ENCODE measurements at regions not wholly inside any gene's neighbourhood (a gene's known extent, or its start where the extent isn't known, plus 50 kb on each side); places are given as distances from the start of the nearest gene placed in this dataset.

DNA sequence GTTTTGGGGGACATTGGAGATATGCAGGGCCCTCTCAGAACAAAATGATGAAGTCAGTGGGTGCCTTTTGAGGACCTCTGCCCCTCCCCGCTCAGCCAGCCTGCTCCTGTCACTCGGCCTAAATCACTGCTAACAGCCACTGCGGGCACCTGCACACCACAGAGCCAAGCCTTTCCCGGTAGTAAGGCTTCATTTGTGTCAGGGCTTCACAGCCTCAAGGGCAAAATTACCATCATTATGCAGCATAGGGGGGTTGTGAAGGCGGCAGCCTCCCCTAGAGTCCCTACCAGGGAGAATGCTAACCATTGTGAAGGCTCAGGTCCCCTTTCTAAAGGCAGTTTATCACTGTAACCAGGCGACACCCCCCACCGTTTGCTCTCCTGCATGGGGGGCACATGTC, 519.8 kb upstream of the MYT1L start:
- DNase-seq (ENCODE audit: insufficient read length, low spot score) (no peak), FAIRE-seq (no peak)
- TF ChIP-seq, protein P1, sequence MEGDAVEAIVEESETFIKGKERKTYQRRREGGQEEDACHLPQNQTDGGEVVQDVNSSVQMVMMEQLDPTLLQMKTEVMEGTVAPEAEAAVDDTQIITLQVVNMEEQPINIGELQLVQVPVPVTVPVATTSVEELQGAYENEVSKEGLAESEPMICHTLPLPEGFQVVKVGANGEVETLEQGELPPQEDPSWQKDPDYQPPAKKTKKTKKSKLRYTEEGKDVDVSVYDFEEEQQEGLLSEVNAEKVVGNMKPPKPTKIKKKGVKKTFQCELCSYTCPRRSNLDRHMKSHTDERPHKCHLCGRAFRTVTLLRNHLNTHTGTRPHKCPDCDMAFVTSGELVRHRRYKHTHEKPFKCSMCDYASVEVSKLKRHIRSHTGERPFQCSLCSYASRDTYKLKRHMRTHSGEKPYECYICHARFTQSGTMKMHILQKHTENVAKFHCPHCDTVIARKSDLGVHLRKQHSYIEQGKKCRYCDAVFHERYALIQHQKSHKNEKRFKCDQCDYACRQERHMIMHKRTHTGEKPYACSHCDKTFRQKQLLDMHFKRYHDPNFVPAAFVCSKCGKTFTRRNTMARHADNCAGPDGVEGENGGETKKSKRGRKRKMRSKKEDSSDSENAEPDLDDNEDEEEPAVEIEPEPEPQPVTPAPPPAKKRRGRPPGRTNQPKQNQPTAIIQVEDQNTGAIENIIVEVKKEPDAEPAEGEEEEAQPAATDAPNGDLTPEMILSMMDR (IDR thresholded peaks at IDR 0.05; ENCODE audit: insufficient read depth, missing control alignments) = no peak

DNA sequence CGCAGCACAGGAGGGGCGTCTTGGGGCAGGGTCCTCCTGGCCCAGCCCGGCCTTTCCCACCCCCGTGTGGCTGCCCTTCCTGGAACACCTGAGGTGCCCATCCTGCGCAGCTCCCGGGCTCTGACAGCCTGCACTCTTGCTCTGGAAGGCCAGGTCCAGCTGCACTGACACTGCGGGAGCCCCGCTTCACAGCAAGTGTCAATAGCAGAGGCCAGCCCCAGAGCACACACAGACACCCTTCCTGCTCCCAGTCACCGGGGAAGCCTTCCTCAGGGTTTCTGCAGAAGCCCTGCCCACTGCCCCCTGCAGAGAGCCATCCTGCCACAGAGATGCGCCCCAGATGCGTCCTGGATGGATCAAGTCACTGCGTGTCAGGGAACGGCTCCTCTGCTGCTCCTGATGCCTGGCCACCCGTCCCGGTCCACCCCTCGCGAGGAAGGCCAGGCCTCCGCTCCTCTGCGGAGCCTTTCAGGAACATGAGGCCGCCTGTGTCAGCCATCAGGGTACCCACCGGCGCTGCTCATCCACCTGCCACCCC, 519.2 kb upstream of the MYT1L start:
- no peak for FAIRE-seq
- no peak for DNase-seq (ENCODE audit: insufficient read length, low spot score)
- TF ChIP-seq, protein P1 (IDR thresholded peaks at IDR 0.05; ENCODE audit: insufficient read depth, missing control alignments) = no peak

DNA sequence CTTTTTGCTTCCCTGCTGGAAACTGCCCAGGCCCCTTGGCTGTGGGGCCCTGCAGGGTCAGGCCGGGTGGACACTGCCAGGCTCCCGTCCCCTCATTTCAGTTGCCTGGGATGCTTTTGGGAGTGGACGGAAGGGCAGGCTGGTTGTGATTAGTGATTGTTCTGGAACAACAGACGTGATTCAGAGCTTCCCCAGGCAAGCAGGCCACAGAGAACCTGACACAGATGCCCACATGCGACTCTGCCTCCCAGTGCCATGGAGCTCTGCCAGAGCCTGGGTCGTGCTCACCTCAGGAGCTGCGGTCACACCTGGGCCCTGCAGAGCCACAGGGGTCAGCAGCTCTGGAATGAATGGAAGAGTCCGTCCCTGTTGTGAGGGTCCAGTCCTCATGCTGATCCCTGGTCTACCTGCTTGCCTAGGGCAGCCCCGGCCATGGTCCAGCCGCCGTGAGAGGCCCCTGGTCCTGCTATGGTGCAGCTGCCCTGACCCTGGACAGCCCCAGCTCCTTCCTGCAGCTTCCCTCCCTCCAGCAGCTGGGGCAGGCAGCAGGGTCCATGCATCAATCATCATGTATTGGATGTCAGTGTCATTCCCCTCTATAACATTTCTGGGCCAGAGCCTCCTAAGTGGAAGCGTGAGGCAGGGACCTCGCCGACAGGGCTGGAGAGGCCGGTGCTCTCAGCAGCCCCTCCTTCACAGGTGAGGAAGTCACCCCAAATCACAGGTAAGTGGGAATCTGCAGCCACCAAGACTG, 518.6 kb upstream of the MYT1L start:
- FAIRE-seq = no peak
- TF ChIP-seq, protein P1 (IDR thresholded peaks at IDR 0.05; ENCODE audit: insufficient read depth, missing control alignments) = no peak
- DNase-seq (ENCODE audit: insufficient read length, low spot score) = no peak

DNA sequence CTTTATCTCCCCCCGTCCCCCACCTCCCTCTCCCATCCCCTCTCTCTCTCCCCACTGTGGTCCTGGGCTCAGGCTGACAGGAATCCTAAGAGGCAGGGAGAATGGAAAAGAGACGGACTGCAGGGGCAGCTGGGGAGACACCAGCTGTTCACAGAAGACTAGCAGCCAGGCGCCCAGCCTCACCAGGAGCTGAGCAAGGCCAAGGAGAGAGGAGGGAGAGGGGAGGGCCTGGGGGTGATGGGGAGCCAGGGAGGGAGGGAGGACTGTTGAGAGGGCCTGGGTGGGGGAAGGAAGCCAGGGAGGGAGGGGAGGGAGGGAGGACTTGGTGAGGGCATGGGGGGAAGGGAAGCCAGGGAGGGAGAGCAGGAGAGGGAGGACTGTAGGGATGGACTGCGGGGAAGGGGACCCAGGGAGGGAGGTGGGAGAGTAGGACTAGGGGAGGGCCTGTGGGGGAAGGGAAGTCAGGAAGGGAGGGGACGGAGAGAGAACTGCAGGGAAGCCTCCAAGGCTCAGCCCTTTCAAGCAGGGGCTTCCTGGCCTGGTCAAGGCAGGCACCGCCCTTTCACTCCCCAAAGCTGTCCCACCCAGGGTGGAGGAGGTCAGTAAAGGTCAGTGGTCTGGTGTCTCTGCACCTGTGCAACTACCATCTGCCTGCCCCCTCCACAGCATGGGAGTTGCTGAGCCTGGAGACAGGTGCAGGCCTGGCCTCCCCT, 517.7 kb upstream of the MYT1L start:
- TF ChIP-seq, protein P1 (IDR thresholded peaks at IDR 0.05; ENCODE audit: insufficient read depth, missing control alignments) = no peak
- DNase-seq (ENCODE audit: insufficient read length, low spot score) (no peak), FAIRE-seq (no peak)

DNA sequence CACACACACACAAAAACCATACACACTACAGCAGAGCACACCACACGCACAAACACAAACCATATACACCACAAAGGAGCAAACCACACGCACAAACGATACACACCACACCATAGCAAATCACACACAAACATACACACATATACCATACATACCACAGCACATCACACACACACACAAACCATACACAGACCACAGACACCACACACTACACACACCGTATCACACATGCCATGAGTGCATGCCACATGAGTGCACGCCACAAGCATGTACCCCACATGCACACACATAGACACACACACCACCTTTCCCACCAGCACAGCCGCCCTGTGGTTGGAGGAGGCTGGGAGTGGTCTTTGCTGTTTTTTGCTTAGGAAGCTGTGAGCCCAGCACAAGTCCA, 517.1 kb upstream of the MYT1L start:
- TF ChIP-seq, protein P1 (IDR thresholded peaks at IDR 0.05; ENCODE audit: insufficient read depth, missing control alignments) = no peak
- no peak for DNase-seq (ENCODE audit: insufficient read length, low spot score)
- no peak for FAIRE-seq

DNA sequence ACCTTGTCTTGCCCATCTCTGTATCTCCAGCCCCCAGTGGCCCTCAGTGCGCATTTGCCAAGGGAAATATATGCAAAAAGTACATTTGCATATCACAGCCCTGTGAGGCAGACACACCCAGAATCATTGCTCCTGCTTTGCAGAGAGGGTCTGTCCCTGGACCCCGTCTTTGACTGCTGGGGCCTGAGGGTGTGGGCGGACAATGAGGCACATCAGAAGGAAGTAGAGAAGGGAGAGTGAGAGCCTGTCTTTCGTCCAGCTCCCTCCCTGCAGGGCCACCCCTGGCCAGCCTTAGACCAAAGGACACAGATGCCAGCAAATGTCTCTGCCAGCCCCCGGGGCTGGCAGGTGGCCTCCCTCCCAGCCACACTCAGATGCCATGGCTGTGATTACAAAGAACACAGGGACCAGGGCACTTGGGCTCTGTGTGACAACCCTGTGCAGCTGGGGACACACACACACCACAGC, 516.2 kb upstream of the MYT1L start:
- FAIRE-seq = no peak
- DNase-seq (ENCODE audit: insufficient read length, low spot score) = no peak
- TF ChIP-seq, protein P1 (IDR thresholded peaks at IDR 0.05; ENCODE audit: insufficient read depth, missing control alignments) = no peak

All from D721Med (cell line).